SK-N-SH (cell line): ENCODE measurements at regions not wholly inside any gene's neighbourhood (a gene's known extent, or its start where the extent isn't known, plus 50 kb on each side); places are given as distances from the start of the nearest gene placed in this dataset.

ENCODE experiments used
- CTCF ChIA-PET: fragments of 300-600, 350-600 bp; formaldehyde crosslinking; extraction: SDS; loops from one replicate; lab custom pipeline; 2021; lab: Yijun Ruan, JAX
- POLR2A ChIA-PET: fragments of 350-600 bp; sonication (Branson Sonifier 250); formaldehyde crosslinking; extraction: SDS; loops from one replicate; lab custom pipeline; 2020; ENCODE audit warnings: antibody characterized with exemption, inconsistent platforms; lab: Yijun Ruan, JAX
- DNase-seq: peaks from one replicate; pipeline ENCODE4 v3.0.0; 2012
- H2AFZ ChIP-seq: fragments of 200-600 bp; sonication (generic); 2 replicates; pipeline ENCODE4 v1.8.1; 2016; ENCODE audit warnings: antibody characterized with exemption, mild to moderate bottlenecking, low read depth
- H3F3A ChIP-seq: fragments of 200-600 bp; sonication (generic); replicated peaks from 2 replicates; pipeline ENCODE3; 2016; ENCODE audit warnings: antibody characterized with exemption, mild to moderate bottlenecking; ENCODE audit not compliant: insufficient read depth
- H3K27ac ChIP-seq, 2 experiments: fragments of 200-500 bp in 1 of 2; fragments of 200-600 bp in 1 of 2; sonication (Bioruptor generic) in 1 of 2; sonication (generic), shearing (Covaris generic) in 1 of 2; 2 replicates each; pipeline versions ENCODE4 v1.5.1 to v1.6.1; 2014 to 2016; ENCODE audit warnings: low read depth in 2 of 2, inconsistent platforms in 1 of 2, low read length in 1 of 2, mild to moderate bottlenecking in 1 of 2, mixed read lengths in 1 of 2
- H3K27me3 ChIP-seq: fragments of 200-600 bp; sonication (generic), shearing (Covaris generic); 2 replicates; pipeline ENCODE4 v1.6.1; 2016; ENCODE audit warnings: mixed run types; ENCODE audit not compliant: insufficient read depth
- H3K36me3 ChIP-seq, 2 experiments: fragments of 200-500 bp in 1 of 2; fragments of 200-600 bp in 1 of 2; sonication (Bioruptor generic) in 1 of 2; sonication (generic) in 1 of 2; replicated peaks in 1 of 2; 2 replicates each; pipeline versions ENCODE3 to v1.5.1; 2014 to 2016; ENCODE audit warnings: low read length in 1 of 2, mild to moderate bottlenecking in 1 of 2; ENCODE audit not compliant: insufficient read depth in 2 of 2, control insufficient read depth in 1 of 2
- H3K4me1 ChIP-seq, 2 experiments: fragments of 200-500 bp in 1 of 2; fragments of 200-600 bp in 1 of 2; sonication (Bioruptor generic) in 1 of 2; sonication (generic), shearing (Covaris generic) in 1 of 2; 2 replicates each; pipeline versions ENCODE4 v1.5.1 to v1.6.1; 2014 to 2016; ENCODE audit warnings: low read depth in 1 of 2, low read length in 1 of 2, mixed run types in 1 of 2; ENCODE audit not compliant: insufficient read depth in 2 of 2, control insufficient read depth in 1 of 2
- H3K4me2 ChIP-seq: fragments of 200-600 bp; sonication (generic), shearing (Covaris generic); 2 replicates; pipeline ENCODE4 v1.6.1; 2017; ENCODE audit warnings: mixed run types
- H3K4me3 ChIP-seq, 2 experiments: fragments of 200-500 bp in 1 of 2; fragments of 200-600 bp in 1 of 2; sonication (Bioruptor generic) in 1 of 2; sonication (generic), shearing (Covaris generic) in 1 of 2; 2 replicates each; pipeline versions ENCODE4 v1.5.1 to v1.8.1; 2014 to 2016; ENCODE audit warnings: low read depth in 2 of 2, inconsistent platforms in 1 of 2, low read length in 1 of 2, mild to moderate bottlenecking in 1 of 2, mixed read lengths in 1 of 2, moderate library complexity in 1 of 2
- H3K79me2 ChIP-seq: fragments of 200-600 bp; sonication (generic); 2 replicates; pipeline ENCODE4 v1.8.1; 2017; ENCODE audit warnings: mild to moderate bottlenecking; ENCODE audit not compliant: insufficient read depth
- H3K9ac ChIP-seq: fragments of 200-600 bp; sonication (generic); 2 replicates; pipeline ENCODE4 v1.6.1; 2017; ENCODE audit warnings: mixed run types
- H3K9me2 ChIP-seq: fragments of 200-600 bp; sonication (generic); 2 replicates; pipeline ENCODE4 v1.6.1; 2017; ENCODE audit warnings: mixed run types
- H3K9me3 ChIP-seq: fragments of 200-600 bp; sonication (generic); 2 replicates; pipeline ENCODE4 v1.6.1; 2017; ENCODE audit warnings: mixed run types, mild to moderate bottlenecking, moderate library complexity
- H4K20me1 ChIP-seq: fragments of 200-600 bp; sonication (generic); 2 replicates; pipeline ENCODE4 v1.6.1; 2017; ENCODE audit warnings: mild to moderate bottlenecking, mixed run types; ENCODE audit not compliant: insufficient read depth
- EZH2phosphoT487 ChIP-seq: fragments of 200-600 bp; sonication (generic); IDR thresholded peaks from 2 replicates; pipeline ENCODE4 v1.6.1; 2017; ENCODE audit warnings: low read depth, mixed run types, mild to moderate bottlenecking, antibody characterized with exemption, moderate library complexity, borderline replicate concordance
- FOSL2 ChIP-seq: IDR thresholded peaks from 2 replicates; pipeline ENCODE4 v1.4.0; 2012; ENCODE audit warnings: low read depth, mild to moderate bottlenecking, moderate library complexity, borderline replicate concordance
- FOXM1 ChIP-seq: IDR thresholded peaks from 2 replicates; pipeline ENCODE4 v1.4.0; 2012; ENCODE audit warnings: low read depth, mild to moderate bottlenecking
- JUND ChIP-seq: IDR thresholded peaks from 2 replicates; pipeline ENCODE4 v1.4.0; 2012
- MXI1 ChIP-seq: IDR thresholded peaks from 2 replicates; pipeline ENCODE4 v1.6.1; 2012; ENCODE audit warnings: mild to moderate bottlenecking, low read depth, low read length, improper control_type of control experiment
- NRF1 ChIP-seq: IDR thresholded peaks from 2 replicates; pipeline ENCODE4 v1.6.1; 2012; ENCODE audit warnings: low read depth, mild to moderate bottlenecking, low read length
- POLR2AphosphoS5 ChIP-seq: IDR thresholded peaks from 2 replicates; pipeline ENCODE4 v1.6.1; 2012; ENCODE audit warnings: low read depth, low read length
- RAD21 ChIP-seq: IDR thresholded peaks from 2 replicates; pipeline ENCODE4 v1.6.1; 2012; ENCODE audit warnings: mild to moderate bottlenecking, low read length
- RCOR1 ChIP-seq: fragments of 150-350 bp; IDR thresholded peaks from 2 replicates; pipeline ENCODE4 v1.6.1; 2017; ENCODE audit warnings: antibody characterized with exemption, low read length
- RFX5 ChIP-seq: IDR thresholded peaks from 2 replicates; pipeline ENCODE4 v1.6.1; 2012; ENCODE audit warnings: mild to moderate bottlenecking, improper control_type of control experiment, low read length
- RXRA ChIP-seq: IDR thresholded peaks from 2 replicates; pipeline ENCODE4 v1.4.0; 2012; ENCODE audit warnings: low read depth, mild to moderate bottlenecking, borderline replicate concordance
- TAF1 ChIP-seq: IDR thresholded peaks from 2 replicates; pipeline ENCODE4 v1.6.1; 2012; ENCODE audit warnings: low read depth, mild to moderate bottlenecking, low read length, moderate library complexity, borderline replicate concordance
- TCF12 ChIP-seq: IDR thresholded peaks from 2 replicates; pipeline ENCODE4 v1.4.0; 2012
- YY1 ChIP-seq: IDR thresholded peaks from 2 replicates; pipeline ENCODE4 v1.4.0; 2012; ENCODE audit warnings: low read depth, mild to moderate bottlenecking
- WGBS: methylation state at CpG from one replicate; pipeline ENCODE4 v1.1.6; 2017; ENCODE audit warnings: low lambda C conversion rate; 5-methylcytosine and 5-hydroxymethylcytosine counted together
- TF ChIP-seq, protein P1 (sequence below): fragments of 150-350 bp; IDR thresholded peaks from 2 replicates; pipeline ENCODE4 v1.6.1; 2016; ENCODE audit warnings: mild to moderate bottlenecking, low read depth, low read length
- TF ChIP-seq, protein P2 (sequence below): IDR thresholded peaks from 2 replicates; pipeline ENCODE4; 2012
- TF ChIP-seq, protein P3 (sequence below): IDR thresholded peaks from 2 replicates; pipeline ENCODE4 v1.4.0; 2012; ENCODE audit warnings: low read depth, borderline replicate concordance
- TF ChIP-seq, protein P4 (sequence below): IDR thresholded peaks from 2 replicates; pipeline ENCODE4 v1.4.0; 2012; ENCODE audit warnings: low read depth
- TF ChIP-seq, protein P5 (sequence below): fragments of 200-600 bp; sonication (generic); IDR thresholded peaks from 2 replicates; pipeline ENCODE4 v1.6.1; 2017; ENCODE audit warnings: antibody characterized with exemption, mild to moderate bottlenecking, moderate library complexity

DNA sequence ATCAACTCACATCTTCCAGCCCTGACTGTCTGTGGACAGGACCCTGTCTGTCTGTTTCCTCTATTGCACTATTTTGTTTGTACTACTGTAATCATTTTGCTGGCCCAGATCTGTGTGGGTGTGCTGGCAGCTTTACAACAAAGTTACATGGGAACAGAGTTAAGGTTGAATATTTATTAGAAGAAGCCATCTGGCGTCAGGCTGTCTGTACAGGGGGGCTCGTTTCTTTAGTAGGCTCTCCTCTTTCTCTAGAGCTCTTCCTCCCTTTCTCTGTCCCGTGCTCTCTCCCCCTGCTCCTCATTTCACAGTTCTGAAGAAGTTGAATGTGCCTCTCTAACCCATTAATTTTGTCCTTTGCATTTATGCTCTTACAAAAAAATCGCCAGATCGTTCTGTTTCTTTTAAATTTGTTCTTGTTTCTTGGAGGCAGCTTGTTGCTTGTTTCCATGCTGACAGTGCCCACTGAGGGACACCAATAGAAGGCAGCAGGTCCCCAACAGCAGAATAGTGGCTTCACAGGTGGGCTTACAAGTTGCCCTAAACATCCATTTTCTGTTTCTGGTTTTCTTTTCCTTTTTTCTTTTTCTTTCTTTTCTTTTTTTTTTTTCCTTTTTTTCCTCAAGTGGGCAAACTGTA is 315.2 kb upstream of the ZEB2 start (continued):
- TF ChIP-seq, protein P1, sequence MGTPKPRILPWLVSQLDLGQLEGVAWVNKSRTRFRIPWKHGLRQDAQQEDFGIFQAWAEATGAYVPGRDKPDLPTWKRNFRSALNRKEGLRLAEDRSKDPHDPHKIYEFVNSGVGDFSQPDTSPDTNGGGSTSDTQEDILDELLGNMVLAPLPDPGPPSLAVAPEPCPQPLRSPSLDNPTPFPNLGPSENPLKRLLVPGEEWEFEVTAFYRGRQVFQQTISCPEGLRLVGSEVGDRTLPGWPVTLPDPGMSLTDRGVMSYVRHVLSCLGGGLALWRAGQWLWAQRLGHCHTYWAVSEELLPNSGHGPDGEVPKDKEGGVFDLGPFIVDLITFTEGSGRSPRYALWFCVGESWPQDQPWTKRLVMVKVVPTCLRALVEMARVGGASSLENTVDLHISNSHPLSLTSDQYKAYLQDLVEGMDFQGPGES = no peak
- TF ChIP-seq, protein P2, sequence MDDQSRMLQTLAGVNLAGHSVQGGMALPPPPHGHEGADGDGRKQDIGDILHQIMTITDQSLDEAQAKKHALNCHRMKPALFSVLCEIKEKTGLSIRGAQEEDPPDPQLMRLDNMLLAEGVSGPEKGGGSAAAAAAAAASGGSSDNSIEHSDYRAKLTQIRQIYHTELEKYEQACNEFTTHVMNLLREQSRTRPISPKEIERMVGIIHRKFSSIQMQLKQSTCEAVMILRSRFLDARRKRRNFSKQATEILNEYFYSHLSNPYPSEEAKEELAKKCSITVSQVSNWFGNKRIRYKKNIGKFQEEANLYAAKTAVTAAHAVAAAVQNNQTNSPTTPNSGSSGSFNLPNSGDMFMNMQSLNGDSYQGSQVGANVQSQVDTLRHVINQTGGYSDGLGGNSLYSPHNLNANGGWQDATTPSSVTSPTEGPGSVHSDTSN = peak; percentile 48
- TF ChIP-seq MXI1 (no peak), RCOR1 (0 out of 2 replicates have a peak, but pooled peaks have one; percentile 14), POLR2AphosphoS5 (no peak), JUND (peak; percentile 31; the same call in 1 of the 2 replicates), RXRA (peak; percentile 9; the same call in 1 of the 2 replicates), EZH2phosphoT487 (no peak)

DNA sequence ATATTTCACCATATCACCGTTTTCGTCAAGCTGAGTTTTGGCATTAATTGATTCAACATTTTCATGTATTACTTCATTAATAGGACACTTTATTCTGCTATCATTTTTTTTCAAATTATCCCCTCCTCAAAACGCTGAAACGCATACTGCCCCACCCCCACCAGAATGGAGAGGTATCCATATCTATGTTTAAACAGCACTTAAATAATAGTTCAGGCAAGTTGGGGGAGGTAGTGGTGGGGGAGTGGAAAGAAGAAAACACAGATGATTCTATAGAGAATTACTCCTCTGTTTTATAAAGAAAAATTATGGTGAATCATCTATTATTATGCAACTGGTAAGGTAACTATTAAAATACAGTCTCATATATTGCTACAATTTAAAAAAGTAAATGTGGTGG is 314.4 kb upstream of the ZEB2 start:
- Histone ChIP-seq H3K79me2 (no peaks in the 10 kb centered on the region), H3K4me1 (peaks cover 16 to 46% of the 10 kb centered on the region in 2 experiments), H3K4me2 (no peak overlapping the region), H3K9me3 (no peaks in the 10 kb centered on the region), H3F3A (peaks cover 35% of the 10 kb centered on the region), H3K9ac (no peak overlapping the region), H3K9me2 (no peaks in the 10 kb centered on the region), H3K27me3 (no peaks in the 10 kb centered on the region), H3K4me3 (no peak overlapping the region), H2AFZ (no peak overlapping the region), H3K36me3 (no peaks in the 10 kb centered on the region), H4K20me1 (no peaks in the 10 kb centered on the region), H3K27ac (peak overlapping the region in 1 of 2 experiments; percentile 95; a peak in 3 of 4 replicates)
- WGBS = 79% methylated on average over 4 of the region's 4 CpGs
- ChIA-PET CTCF (interaction anchor here (1.6 kb wide), 1 partner anchor 918 kb away, joined by 5 read pairs; no protein-coding TSS in a partner anchor), POLR2A (no interaction called here)
- no peak for TF ChIP-seq TCF12
- no peak for TF ChIP-seq TAF1
- TF ChIP-seq POLR2AphosphoS5 = no peak
- TF ChIP-seq RAD21 = no peak
- TF ChIP-seq, protein P3, sequence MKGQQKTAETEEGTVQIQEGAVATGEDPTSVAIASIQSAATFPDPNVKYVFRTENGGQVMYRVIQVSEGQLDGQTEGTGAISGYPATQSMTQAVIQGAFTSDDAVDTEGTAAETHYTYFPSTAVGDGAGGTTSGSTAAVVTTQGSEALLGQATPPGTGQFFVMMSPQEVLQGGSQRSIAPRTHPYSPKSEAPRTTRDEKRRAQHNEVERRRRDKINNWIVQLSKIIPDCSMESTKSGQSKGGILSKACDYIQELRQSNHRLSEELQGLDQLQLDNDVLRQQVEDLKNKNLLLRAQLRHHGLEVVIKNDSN = no peak
- TF ChIP-seq, protein P4, sequence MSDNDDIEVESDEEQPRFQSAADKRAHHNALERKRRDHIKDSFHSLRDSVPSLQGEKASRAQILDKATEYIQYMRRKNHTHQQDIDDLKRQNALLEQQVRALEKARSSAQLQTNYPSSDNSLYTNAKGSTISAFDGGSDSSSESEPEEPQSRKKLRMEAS = no peak
- TF ChIP-seq RCOR1 = no peak
- no peak for TF ChIP-seq RFX5
- TF ChIP-seq FOXM1 = no peak
- no peak for TF ChIP-seq YY1
- TF ChIP-seq MXI1 = no peak
- no peak for TF ChIP-seq FOSL2
- no peak for TF ChIP-seq JUND
- TF ChIP-seq, protein P5, sequence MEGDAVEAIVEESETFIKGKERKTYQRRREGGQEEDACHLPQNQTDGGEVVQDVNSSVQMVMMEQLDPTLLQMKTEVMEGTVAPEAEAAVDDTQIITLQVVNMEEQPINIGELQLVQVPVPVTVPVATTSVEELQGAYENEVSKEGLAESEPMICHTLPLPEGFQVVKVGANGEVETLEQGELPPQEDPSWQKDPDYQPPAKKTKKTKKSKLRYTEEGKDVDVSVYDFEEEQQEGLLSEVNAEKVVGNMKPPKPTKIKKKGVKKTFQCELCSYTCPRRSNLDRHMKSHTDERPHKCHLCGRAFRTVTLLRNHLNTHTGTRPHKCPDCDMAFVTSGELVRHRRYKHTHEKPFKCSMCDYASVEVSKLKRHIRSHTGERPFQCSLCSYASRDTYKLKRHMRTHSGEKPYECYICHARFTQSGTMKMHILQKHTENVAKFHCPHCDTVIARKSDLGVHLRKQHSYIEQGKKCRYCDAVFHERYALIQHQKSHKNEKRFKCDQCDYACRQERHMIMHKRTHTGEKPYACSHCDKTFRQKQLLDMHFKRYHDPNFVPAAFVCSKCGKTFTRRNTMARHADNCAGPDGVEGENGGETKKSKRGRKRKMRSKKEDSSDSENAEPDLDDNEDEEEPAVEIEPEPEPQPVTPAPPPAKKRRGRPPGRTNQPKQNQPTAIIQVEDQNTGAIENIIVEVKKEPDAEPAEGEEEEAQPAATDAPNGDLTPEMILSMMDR = no peak
- no peak for TF ChIP-seq NRF1
- DNase-seq = no peak
